ENCODE measurements at regions not wholly inside any gene's neighbourhood (a gene's known extent, or its start where the extent isn't known, plus 50 kb on each side); places are given as distances from the start of the nearest gene placed in this dataset.

GRCh38 chr3:5317557-5317956, 130.1 kb downstream of the EDEM1 start:
- Histone ChIP-seq H3K9me3 (no peaks in the 10 kb centered on the region), H3K36me3 (no peaks in the 10 kb centered on the region), H3K4me1 (no peaks in the 10 kb centered on the region), H3K4me3 (ENCODE audit: low read depth, low read length) (no peak overlapping the region), H3K27me3 (no peaks in the 10 kb centered on the region)
- no peak for DNase-seq
- no peak for TF ChIP-seq CTCF (IDR thresholded peaks at IDR 0.05; ENCODE audit: low read depth, low read length)

GRCh38 chr3:5319454-5319853, 131.9 kb downstream of the EDEM1 start:
- Histone ChIP-seq H3K9me3 (no peaks in the 10 kb centered on the region), H3K4me1 (no peaks in the 10 kb centered on the region), H3K4me3 (ENCODE audit: low read depth, low read length) (no peak overlapping the region), H3K36me3 (no peaks in the 10 kb centered on the region), H3K27me3 (no peaks in the 10 kb centered on the region)
- TF ChIP-seq CTCF (IDR thresholded peaks at IDR 0.05; ENCODE audit: low read depth, low read length) = no peak
- no peak for DNase-seq

- no peaks in the 10 kb centered on the region for H3K36me3 ChIP-seq
- DNase-seq = no peak
- H3K4me3 ChIP-seq (ENCODE audit: low read depth, low read length) = no peak overlapping the region
- TF ChIP-seq CTCF (IDR thresholded peaks at IDR 0.05; ENCODE audit: low read depth, low read length) = no peak
- no peaks in the 10 kb centered on the region for H3K27me3 ChIP-seq
- H3K4me1 ChIP-seq = no peaks in the 10 kb centered on the region
- H3K9me3 ChIP-seq = no peaks in the 10 kb centered on the region
These were observed 134.3 kb downstream of the EDEM1 start for GRCh38 chr3:5321666-5322340.

- Histone ChIP-seq H3K9me3 (no peaks in the 10 kb centered on the region), H3K36me3 (no peaks in the 10 kb centered on the region), H3K4me1 (no peaks in the 10 kb centered on the region), H3K4me3 (ENCODE audit: low read depth, low read length) (no peak overlapping the region), H3K27me3 (no peaks in the 10 kb centered on the region)
- no peak for TF ChIP-seq CTCF (IDR thresholded peaks at IDR 0.05; ENCODE audit: low read depth, low read length)
- no peak for DNase-seq
These were observed 137.3 kb downstream of the EDEM1 start for GRCh38 chr3:5324780-5325179.

GRCh38 chr3:5330152-5330810, 142.8 kb downstream of the EDEM1 start:
- Histone ChIP-seq H3K27me3 (no peaks in the 10 kb centered on the region), H3K9me3 (no peaks in the 10 kb centered on the region), H3K4me3 (ENCODE audit: low read depth, low read length) (no peak overlapping the region), H3K4me1 (no peaks in the 10 kb centered on the region), H3K36me3 (no peaks in the 10 kb centered on the region)
- TF ChIP-seq CTCF (IDR thresholded peaks at IDR 0.05; ENCODE audit: low read depth, low read length) = no peak
- DNase-seq = no peak

- Histone ChIP-seq H3K27me3 (no peaks in the 10 kb centered on the region), H3K4me3 (ENCODE audit: low read depth, low read length) (no peak overlapping the region), H3K9me3 (no peaks in the 10 kb centered on the region), H3K4me1 (no peaks in the 10 kb centered on the region), H3K36me3 (no peaks in the 10 kb centered on the region)
- DNase-seq = no peak
- TF ChIP-seq CTCF (IDR thresholded peaks at IDR 0.05; ENCODE audit: low read depth, low read length) = no peak
These were observed 144.2 kb downstream of the EDEM1 start for GRCh38 chr3:5331567-5332269.
